ENCODE measurements at regions not wholly inside any gene's neighbourhood (a gene's known extent, or its start where the extent isn't known, plus 50 kb on each side); places are given as distances from the start of the nearest gene placed in this dataset.

DNA sequence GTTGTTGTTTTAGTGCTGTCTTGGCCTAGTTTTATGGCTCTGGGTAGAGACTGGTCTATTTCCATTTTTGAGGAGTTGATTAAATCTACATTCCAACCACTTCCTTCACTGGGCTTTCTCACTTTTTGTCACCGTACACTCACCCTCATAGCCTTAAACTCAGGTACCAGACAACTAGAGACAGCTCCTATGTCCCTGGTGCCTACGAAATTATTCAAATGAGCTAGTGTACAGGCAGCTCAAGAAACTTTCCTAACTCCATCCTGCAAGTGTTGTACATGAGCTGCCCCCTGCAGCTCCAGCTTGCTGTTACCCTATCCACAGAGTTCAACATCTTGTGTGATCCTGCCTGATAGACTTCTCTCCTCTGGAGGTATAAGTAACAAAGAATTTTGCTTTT, 704.8 kb upstream of the RGS18 start:
- TF ChIP-seq, protein P1, sequence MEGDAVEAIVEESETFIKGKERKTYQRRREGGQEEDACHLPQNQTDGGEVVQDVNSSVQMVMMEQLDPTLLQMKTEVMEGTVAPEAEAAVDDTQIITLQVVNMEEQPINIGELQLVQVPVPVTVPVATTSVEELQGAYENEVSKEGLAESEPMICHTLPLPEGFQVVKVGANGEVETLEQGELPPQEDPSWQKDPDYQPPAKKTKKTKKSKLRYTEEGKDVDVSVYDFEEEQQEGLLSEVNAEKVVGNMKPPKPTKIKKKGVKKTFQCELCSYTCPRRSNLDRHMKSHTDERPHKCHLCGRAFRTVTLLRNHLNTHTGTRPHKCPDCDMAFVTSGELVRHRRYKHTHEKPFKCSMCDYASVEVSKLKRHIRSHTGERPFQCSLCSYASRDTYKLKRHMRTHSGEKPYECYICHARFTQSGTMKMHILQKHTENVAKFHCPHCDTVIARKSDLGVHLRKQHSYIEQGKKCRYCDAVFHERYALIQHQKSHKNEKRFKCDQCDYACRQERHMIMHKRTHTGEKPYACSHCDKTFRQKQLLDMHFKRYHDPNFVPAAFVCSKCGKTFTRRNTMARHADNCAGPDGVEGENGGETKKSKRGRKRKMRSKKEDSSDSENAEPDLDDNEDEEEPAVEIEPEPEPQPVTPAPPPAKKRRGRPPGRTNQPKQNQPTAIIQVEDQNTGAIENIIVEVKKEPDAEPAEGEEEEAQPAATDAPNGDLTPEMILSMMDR (IDR thresholded peaks at IDR 0.05; ENCODE audit: borderline replicate concordance, insufficient read depth, low read depth, low read length): no peak
- no peak overlapping the region for H3K4me3 ChIP-seq (ENCODE audit: low read depth, low read length)

DNA sequence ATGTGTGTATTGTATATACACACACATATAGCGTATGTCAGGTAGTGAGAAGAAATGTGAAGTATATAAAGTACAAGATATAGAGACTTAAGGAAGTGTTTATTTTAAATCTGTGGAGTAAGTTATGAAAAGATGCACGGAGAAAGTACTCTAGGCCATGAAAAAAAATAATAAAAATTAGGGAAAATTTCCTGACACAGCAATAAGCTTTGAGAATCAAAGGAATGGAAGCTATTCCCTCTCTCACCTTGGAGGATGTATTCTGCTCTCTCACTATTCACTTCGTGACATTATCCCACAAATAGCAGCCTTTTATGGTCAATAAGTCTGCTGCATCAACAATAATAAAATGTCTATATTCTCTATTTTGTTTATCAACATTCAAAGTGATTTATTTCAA, 700.4 kb upstream of the RGS18 start:
- no peak overlapping the region for H3K4me3 ChIP-seq (ENCODE audit: low read depth, low read length)
- TF ChIP-seq, protein P1 (IDR thresholded peaks at IDR 0.05; ENCODE audit: borderline replicate concordance, insufficient read depth, low read depth, low read length): no peak

DNA sequence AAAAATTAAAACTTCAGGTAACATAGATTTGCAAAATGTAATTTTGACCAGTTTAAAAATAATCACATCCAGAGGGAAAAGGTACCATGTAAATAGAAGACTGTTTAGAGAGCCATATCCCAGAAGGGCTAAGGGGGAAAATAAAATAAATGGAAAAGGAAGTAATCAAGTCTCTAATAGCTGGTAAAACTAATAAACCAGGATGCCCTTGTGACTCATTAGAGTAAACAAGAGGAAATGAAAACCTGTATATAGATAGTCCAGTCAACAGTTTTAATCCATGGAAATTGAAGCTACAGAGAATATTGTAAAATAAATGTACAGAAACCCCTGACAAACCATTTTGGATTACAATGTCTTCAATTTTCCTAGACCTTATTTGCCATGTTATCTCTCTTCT, 698.0 kb upstream of the RGS18 start:
- no peak overlapping the region for H3K4me3 ChIP-seq (ENCODE audit: low read depth, low read length)
- TF ChIP-seq, protein P1 (IDR thresholded peaks at IDR 0.05; ENCODE audit: borderline replicate concordance, insufficient read depth, low read depth, low read length): no peak

DNA sequence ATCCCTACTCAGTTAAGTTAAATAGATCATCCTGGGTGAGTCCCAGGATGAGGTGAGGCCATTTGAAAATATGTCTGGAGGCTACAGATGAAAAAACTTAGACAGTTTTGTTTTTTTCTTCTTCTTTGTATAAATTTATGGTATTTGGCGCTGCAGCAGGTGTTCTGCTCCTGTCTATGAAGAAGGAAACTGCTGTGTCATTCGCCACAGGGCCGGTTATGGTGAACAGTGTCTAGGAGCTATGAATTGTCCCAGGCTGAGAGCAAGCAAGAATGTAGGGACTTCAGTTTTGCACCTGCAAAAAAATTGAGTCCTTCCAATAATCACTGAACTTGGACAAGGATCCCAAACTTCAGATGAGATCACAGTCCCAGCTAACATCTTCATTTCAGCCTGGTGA, 674.3 kb upstream of the RGS18 start:
- TF ChIP-seq, protein P1 (IDR thresholded peaks at IDR 0.05; ENCODE audit: borderline replicate concordance, insufficient read depth, low read depth, low read length): no peak

DNA sequence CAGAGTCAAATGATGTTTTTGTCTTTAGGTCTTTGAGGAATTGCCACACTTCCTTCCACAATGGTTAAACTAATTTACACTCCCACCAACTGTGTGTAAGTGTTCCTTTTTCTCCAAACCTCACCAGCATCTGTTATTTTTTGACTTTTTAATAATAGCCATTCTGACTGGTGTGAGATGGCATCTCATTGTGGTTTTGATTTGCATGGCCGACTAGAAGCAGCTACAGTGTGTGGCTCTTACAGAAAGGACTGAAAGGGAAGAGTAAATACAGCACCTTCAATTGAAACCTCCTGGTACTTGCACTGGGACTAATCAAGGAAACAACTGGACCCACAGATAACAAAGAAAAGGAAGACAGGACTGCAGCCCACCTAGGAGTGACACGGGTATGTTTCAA, 668.0 kb upstream of the RGS18 start:
- TF ChIP-seq, protein P1 (IDR thresholded peaks at IDR 0.05; ENCODE audit: borderline replicate concordance, insufficient read depth, low read depth, low read length): no peak

More for the DNA sequence above, 674.3 kb upstream of the RGS18 start:
- H3K4me3 ChIP-seq (ENCODE audit: low read depth, low read length): no peak overlapping the region

DNA sequence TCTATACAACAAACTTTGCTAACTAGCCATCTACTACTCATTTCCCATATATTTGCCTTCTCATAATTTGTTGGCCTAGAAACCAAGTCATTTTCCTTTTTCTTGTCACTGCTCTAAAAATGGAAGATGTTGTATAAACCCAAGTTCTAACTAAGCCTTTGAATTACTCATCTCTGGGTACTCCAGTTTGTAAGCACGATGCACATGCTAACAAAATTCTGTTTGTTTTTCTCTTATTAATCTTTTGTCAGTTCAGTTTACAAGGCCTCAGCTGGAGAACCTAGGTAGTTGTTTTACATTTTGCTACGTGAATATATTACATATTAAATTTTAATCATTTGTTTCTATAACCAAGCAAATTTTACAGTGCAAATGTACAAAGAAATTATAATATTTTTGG, 663.2 kb upstream of the RGS18 start:
- TF ChIP-seq, protein P1 (IDR thresholded peaks at IDR 0.05; ENCODE audit: borderline replicate concordance, insufficient read depth, low read depth, low read length): no peak

More for the DNA sequence above, 668.0 kb upstream of the RGS18 start:
- H3K4me3 ChIP-seq (ENCODE audit: low read depth, low read length): no peak overlapping the region

DNA sequence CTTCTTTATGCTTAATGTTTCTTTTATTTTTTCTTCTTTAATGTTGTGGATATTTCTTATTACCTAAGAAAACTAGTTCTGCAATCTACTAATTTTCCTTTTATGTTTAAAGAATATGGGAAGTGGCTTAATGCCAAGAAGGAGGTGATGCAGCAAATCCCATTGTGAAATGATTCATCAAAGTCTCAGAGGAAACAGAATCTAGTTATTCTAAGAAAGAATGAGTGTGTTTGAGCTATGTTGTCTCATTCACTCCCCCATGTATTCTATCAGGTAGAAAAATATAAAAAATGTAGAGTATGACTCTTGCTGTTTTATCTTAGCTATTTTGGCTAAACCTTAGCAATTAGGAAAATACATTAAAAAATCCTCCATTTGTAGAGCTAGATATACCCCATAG, 659.9 kb upstream of the RGS18 start:
- TF ChIP-seq, protein P1 (IDR thresholded peaks at IDR 0.05; ENCODE audit: borderline replicate concordance, insufficient read depth, low read depth, low read length): no peak
- H3K4me3 ChIP-seq (ENCODE audit: low read depth, low read length): no peak overlapping the region

More for the DNA sequence above, 663.2 kb upstream of the RGS18 start:
- H3K4me3 ChIP-seq (ENCODE audit: low read depth, low read length): no peak overlapping the region

Measured in GM12875 (cell line).